ENCODE measurements at regions not wholly inside any gene's neighbourhood (a gene's known extent, or its start where the extent isn't known, plus 50 kb on each side); places are given as distances from the start of the nearest gene placed in this dataset.

GRCh38 chr1:203401199-203401877, 50.4 kb upstream of the FMOD start:
- peak overlapping the region; percentile 78 for H3K9ac ChIP-seq (ENCODE audit: low read length)
- H3K4me3 ChIP-seq (ENCODE audit: low read length), result no peak overlapping the region
- peaks cover 23% of the 10 kb centered on the region for H3K4me1 ChIP-seq (ENCODE audit: control insufficient read depth, insufficient read depth, low read length)
- H3K27me3 ChIP-seq (replicated peaks; ENCODE audit: control insufficient read depth, insufficient read depth, low read length), result no peaks in the 10 kb centered on the region
- H3K36me3 ChIP-seq (ENCODE audit: control insufficient read depth, insufficient read depth, low read length, severe bottlenecking), result no peaks in the 10 kb centered on the region
- DNase-seq (ENCODE audit: low read depth), result no peak
- H3K9me3 ChIP-seq (ENCODE audit: control insufficient read depth, low read length), result no peaks in the 10 kb centered on the region

- Histone ChIP-seq H3K4me3 (ENCODE audit: low read length) (no peak overlapping the region), H3K27me3 (replicated peaks; ENCODE audit: control insufficient read depth, insufficient read depth, low read length) (no peaks in the 10 kb centered on the region), H3K9ac (ENCODE audit: low read length) (peak overlapping the region; percentile 78), H3K9me3 (ENCODE audit: control insufficient read depth, low read length) (no peaks in the 10 kb centered on the region), H3K4me1 (ENCODE audit: control insufficient read depth, insufficient read depth, low read length) (peaks cover 31% of the 10 kb centered on the region), H3K36me3 (ENCODE audit: control insufficient read depth, insufficient read depth, low read length, severe bottlenecking) (no peaks in the 10 kb centered on the region)
- DNase-seq (ENCODE audit: low read depth), result no peak
Measured at GRCh38 chr1:203402152-203402551, 51.2 kb upstream of the FMOD start.

DNA sequence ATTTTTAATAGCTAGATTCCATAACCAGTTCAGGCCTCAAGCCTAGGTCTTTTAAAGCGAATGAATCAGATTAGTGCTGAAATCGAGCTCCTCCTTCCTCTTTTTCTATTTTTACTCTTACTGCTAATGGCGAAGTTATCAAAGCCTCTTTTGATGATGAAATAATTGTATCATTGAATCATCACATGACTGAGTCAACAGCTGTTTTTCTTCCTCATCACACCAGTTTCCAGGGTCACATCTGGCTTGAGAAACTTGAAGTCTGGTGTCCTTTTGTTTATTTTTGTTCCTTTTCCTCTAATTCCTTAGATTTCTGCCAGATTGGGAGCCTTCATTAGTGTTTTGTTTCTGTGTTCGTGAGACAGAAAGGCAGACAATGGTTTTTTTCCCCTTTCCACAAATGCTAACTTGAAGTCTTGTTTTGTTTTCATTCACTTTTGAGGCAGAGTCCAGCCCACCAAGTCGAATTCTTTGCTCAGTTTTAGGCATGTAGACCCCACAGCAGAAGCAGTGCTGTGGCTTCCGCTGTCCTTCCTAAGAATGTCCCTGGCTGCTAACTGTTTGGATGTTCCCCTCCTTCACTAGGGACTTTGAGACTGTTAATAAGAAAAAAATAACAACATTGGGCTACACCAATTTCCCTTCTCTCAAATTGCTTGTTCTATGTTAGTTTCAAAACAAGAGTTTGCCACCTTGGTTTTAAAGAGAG, 51.9 kb upstream of the FMOD start:
- H3K4me3 ChIP-seq (ENCODE audit: low read length), result peak overlapping the region; percentile 60

DNA sequence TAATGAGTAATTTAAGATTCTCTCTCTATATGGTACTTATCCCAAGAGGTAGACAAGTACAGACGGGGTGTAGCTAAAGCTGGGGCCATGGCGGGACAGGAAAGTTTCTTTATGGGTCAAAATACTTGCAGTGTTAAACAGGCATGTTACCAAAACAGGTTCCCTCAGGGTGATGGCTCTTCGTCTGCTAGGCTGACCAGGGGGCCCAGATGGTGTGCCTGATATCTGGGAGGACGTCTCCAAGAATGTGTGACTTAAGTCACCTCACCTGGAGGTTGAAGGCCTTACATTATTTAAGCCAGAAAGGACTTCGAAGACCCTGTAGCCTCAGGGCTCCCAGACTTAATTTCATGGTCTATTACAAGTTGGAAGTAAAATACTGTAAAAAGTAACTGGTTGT, 52.7 kb upstream of the FMOD start:
- Histone ChIP-seq H3K36me3 (ENCODE audit: control insufficient read depth, insufficient read depth, low read length, severe bottlenecking) (no peaks in the 10 kb centered on the region), H3K27me3 (replicated peaks; ENCODE audit: control insufficient read depth, insufficient read depth, low read length) (no peaks in the 10 kb centered on the region), H3K4me3 (ENCODE audit: low read length) (no peak overlapping the region), H3K4me1 (ENCODE audit: control insufficient read depth, insufficient read depth, low read length) (peaks cover 41% of the 10 kb centered on the region), H3K9ac (ENCODE audit: low read length) (peak overlapping the region; percentile 78), H3K9me3 (ENCODE audit: control insufficient read depth, low read length) (no peaks in the 10 kb centered on the region)
- DNase-seq (ENCODE audit: low read depth), result no peak

More for the DNA sequence above, 51.9 kb upstream of the FMOD start:
- Histone ChIP-seq H3K9me3 (ENCODE audit: control insufficient read depth, low read length) (no peaks in the 10 kb centered on the region), H3K36me3 (ENCODE audit: control insufficient read depth, insufficient read depth, low read length, severe bottlenecking) (no peaks in the 10 kb centered on the region), H3K27me3 (replicated peaks; ENCODE audit: control insufficient read depth, insufficient read depth, low read length) (no peaks in the 10 kb centered on the region), H3K9ac (ENCODE audit: low read length) (peak overlapping the region; percentile 78), H3K4me1 (ENCODE audit: control insufficient read depth, insufficient read depth, low read length) (peaks cover 34% of the 10 kb centered on the region)
- peak; percentile 92 for DNase-seq (ENCODE audit: low read depth)

- no peak for DNase-seq (ENCODE audit: low read depth)
- no peak overlapping the region for H3K9ac ChIP-seq (ENCODE audit: low read length)
- no peaks in the 10 kb centered on the region for H3K9me3 ChIP-seq (ENCODE audit: control insufficient read depth, low read length)
- no peak overlapping the region for H3K4me3 ChIP-seq (ENCODE audit: low read length)
- no peaks in the 10 kb centered on the region for H3K36me3 ChIP-seq (ENCODE audit: control insufficient read depth, insufficient read depth, low read length, severe bottlenecking)
- H3K27me3 ChIP-seq (replicated peaks; ENCODE audit: control insufficient read depth, insufficient read depth, low read length), result no peaks in the 10 kb centered on the region
- H3K4me1 ChIP-seq (ENCODE audit: control insufficient read depth, insufficient read depth, low read length), result peaks cover 48% of the 10 kb centered on the region
Measured at GRCh38 chr1:203404546-203404945, 53.6 kb upstream of the FMOD start.

- no peak for DNase-seq (ENCODE audit: low read depth)
Measured at GRCh38 chr1:203405703-203406438, 54.9 kb upstream of the FMOD start.

GRCh38 chr1:203406446-203407045, 55.6 kb upstream of the FMOD start:
- no peaks in the 10 kb centered on the region for H3K9me3 ChIP-seq (ENCODE audit: control insufficient read depth, low read length)
- peaks cover 57% of the 10 kb centered on the region for H3K4me1 ChIP-seq (ENCODE audit: control insufficient read depth, insufficient read depth, low read length)
- H3K9ac ChIP-seq (ENCODE audit: low read length), result peak overlapping the region; percentile 48
- H3K36me3 ChIP-seq (ENCODE audit: control insufficient read depth, insufficient read depth, low read length, severe bottlenecking), result no peaks in the 10 kb centered on the region
- no peaks in the 10 kb centered on the region for H3K27me3 ChIP-seq (replicated peaks; ENCODE audit: control insufficient read depth, insufficient read depth, low read length)
- H3K4me3 ChIP-seq (ENCODE audit: low read length), result no peak overlapping the region
- DNase-seq (ENCODE audit: low read depth), result no peak

More at GRCh38 chr1:203405703-203406438, 54.9 kb upstream of the FMOD start:
- no peak overlapping the region for H3K9ac ChIP-seq (ENCODE audit: low read length)
- H3K4me3 ChIP-seq (ENCODE audit: low read length), result no peak overlapping the region
- H3K27me3 ChIP-seq (replicated peaks; ENCODE audit: control insufficient read depth, insufficient read depth, low read length), result no peaks in the 10 kb centered on the region
- H3K36me3 ChIP-seq (ENCODE audit: control insufficient read depth, insufficient read depth, low read length, severe bottlenecking), result no peaks in the 10 kb centered on the region
- peaks cover 57% of the 10 kb centered on the region for H3K4me1 ChIP-seq (ENCODE audit: control insufficient read depth, insufficient read depth, low read length)
- H3K9me3 ChIP-seq (ENCODE audit: control insufficient read depth, low read length), result no peaks in the 10 kb centered on the region

GRCh38 chr1:203407296-203407695, 56.4 kb upstream of the FMOD start:
- no peak overlapping the region for H3K4me3 ChIP-seq (ENCODE audit: low read length)
- no peaks in the 10 kb centered on the region for H3K36me3 ChIP-seq (ENCODE audit: control insufficient read depth, insufficient read depth, low read length, severe bottlenecking)
- H3K27me3 ChIP-seq (replicated peaks; ENCODE audit: control insufficient read depth, insufficient read depth, low read length), result no peaks in the 10 kb centered on the region
- no peak for DNase-seq (ENCODE audit: low read depth)
- H3K4me1 ChIP-seq (ENCODE audit: control insufficient read depth, insufficient read depth, low read length), result peaks cover 51% of the 10 kb centered on the region
- H3K9me3 ChIP-seq (ENCODE audit: control insufficient read depth, low read length), result no peaks in the 10 kb centered on the region
- H3K9ac ChIP-seq (ENCODE audit: low read length), result peak overlapping the region; percentile 48

DNA sequence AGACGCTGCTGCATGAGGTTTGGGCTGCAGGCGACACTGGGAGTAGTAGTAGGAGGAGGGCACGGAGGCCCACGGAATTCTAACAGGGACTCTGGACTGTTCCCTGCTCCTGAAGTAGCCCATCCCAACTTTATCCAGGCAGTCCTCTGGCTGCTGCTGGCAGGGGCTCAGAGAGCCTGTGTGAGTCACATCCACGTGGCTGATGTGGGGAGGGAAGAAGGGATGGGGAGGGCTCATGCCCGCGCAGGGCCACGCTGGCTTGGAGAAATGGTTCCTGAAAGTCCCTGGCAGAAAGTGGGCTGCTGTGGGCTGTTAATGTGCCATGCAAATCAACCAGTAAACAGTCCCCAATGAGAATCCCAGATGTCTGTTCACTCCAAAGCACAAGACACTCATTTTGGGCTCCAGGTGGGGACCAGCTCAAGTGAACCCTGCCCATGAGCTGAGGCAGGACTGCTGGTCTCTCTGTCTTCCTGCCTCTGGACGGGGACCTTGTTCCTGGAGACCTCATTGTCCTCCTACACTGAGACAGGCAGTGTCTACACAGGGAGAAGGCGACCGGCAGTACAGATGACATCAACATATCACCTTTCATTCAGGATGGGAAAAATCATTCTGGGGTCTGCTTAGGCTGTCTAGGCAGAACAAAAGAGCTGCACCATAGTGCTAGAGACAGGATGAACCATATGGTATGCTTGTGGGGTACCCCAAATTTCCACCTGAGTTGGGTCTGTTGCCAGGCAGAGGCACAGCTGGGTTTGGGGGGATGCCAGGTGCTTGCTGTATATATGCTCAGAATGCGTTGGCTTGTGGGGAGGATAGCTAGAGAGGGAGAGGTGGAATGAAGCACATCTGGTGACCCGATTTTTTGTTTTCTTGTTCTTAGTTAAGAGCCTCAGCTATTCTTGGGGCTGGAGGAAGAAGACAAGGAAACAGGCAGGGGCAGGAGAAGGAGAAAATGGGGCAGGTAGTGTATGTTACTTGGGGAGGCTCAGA, 57.9 kb upstream of the FMOD start:
- Histone ChIP-seq H3K9me3 (ENCODE audit: control insufficient read depth, low read length) (no peaks in the 10 kb centered on the region), H3K4me1 (ENCODE audit: control insufficient read depth, insufficient read depth, low read length) (peaks cover 39% of the 10 kb centered on the region), H3K27me3 (replicated peaks; ENCODE audit: control insufficient read depth, insufficient read depth, low read length) (no peaks in the 10 kb centered on the region), H3K36me3 (ENCODE audit: control insufficient read depth, insufficient read depth, low read length, severe bottlenecking) (no peaks in the 10 kb centered on the region), H3K4me3 (ENCODE audit: low read length) (peak overlapping the region; percentile 10), H3K9ac (ENCODE audit: low read length) (peak overlapping the region; percentile 53)
- peak; percentile 82 for DNase-seq (ENCODE audit: low read depth)

GRCh38 chr1:203410182-203410900, 59.4 kb upstream of the FMOD start:
- peaks cover 39% of the 10 kb centered on the region for H3K4me1 ChIP-seq (ENCODE audit: control insufficient read depth, insufficient read depth, low read length)
- no peaks in the 10 kb centered on the region for H3K36me3 ChIP-seq (ENCODE audit: control insufficient read depth, insufficient read depth, low read length, severe bottlenecking)
- no peak for DNase-seq (ENCODE audit: low read depth)
- H3K27me3 ChIP-seq (replicated peaks; ENCODE audit: control insufficient read depth, insufficient read depth, low read length), result no peaks in the 10 kb centered on the region
- H3K9ac ChIP-seq (ENCODE audit: low read length), result no peak overlapping the region
- H3K4me3 ChIP-seq (ENCODE audit: low read length), result no peak overlapping the region
- no peaks in the 10 kb centered on the region for H3K9me3 ChIP-seq (ENCODE audit: control insufficient read depth, low read length)

All from adipocyte (in vitro differentiated cells).